ENCODE measurements at regions not wholly inside any gene's neighbourhood (a gene's known extent, or its start where the extent isn't known, plus 50 kb on each side); places are given as distances from the start of the nearest gene placed in this dataset.

DNA sequence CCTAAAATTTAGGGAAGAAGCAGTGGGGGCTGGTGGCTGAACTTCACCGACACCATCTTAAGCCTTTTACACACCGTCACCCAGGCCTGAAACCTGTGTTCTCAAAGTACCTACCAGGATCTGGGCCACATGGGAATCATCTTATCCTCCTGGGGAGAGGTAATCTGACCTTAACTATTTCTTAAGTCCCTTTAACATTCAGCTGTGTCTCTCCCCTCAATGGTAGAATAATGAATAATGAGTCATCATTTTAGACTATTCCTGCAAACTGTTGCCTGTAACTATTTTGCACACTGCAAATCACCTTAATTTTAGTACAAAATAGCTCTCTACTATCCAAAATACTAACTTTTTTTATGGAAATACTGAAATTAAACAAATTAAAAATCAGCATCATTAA, 149.4 kb upstream of the KLF7 start:
- Histone ChIP-seq H2AFZ (ENCODE audit: low read depth, low read length) (no peak overlapping the region), H3K36me3 (ENCODE audit: insufficient read depth, low read length) (no peaks in the 10 kb centered on the region), H3K27me3 (ENCODE audit: insufficient read depth, low read depth, low read length) (no peaks in the 10 kb centered on the region), H3K9me2 (ENCODE audit: insufficient read depth, low read length) (no peaks in the 10 kb centered on the region), H3K4me2 (ENCODE audit: low read length) (no peak overlapping the region), H3F3A (ENCODE audit: insufficient read depth, low read length, poor library complexity, severe bottlenecking) (no peaks in the 10 kb centered on the region), H3K4me3 (ENCODE audit: low read length) (no peak overlapping the region), H3K27ac (ENCODE audit: low read length) (no peak overlapping the region), H3K9me3 (ENCODE audit: low read length) (no peaks in the 10 kb centered on the region), H3K9ac (ENCODE audit: low read length) (no peak overlapping the region), H4K20me1 (ENCODE audit: insufficient read depth) (no peaks in the 10 kb centered on the region), H3K79me2 (replicated peaks; ENCODE audit: insufficient read depth, low read length) (no peaks in the 10 kb centered on the region)
- no peak for TF ChIP-seq RAD21 (conservative IDR thresholded peaks at IDR 0.05)
- TF ChIP-seq, protein P1, sequence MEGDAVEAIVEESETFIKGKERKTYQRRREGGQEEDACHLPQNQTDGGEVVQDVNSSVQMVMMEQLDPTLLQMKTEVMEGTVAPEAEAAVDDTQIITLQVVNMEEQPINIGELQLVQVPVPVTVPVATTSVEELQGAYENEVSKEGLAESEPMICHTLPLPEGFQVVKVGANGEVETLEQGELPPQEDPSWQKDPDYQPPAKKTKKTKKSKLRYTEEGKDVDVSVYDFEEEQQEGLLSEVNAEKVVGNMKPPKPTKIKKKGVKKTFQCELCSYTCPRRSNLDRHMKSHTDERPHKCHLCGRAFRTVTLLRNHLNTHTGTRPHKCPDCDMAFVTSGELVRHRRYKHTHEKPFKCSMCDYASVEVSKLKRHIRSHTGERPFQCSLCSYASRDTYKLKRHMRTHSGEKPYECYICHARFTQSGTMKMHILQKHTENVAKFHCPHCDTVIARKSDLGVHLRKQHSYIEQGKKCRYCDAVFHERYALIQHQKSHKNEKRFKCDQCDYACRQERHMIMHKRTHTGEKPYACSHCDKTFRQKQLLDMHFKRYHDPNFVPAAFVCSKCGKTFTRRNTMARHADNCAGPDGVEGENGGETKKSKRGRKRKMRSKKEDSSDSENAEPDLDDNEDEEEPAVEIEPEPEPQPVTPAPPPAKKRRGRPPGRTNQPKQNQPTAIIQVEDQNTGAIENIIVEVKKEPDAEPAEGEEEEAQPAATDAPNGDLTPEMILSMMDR (IDR thresholded peaks at IDR 0.05; ENCODE audit: poor library complexity, severe bottlenecking), result no peak
- TF ChIP-seq, protein P2, sequence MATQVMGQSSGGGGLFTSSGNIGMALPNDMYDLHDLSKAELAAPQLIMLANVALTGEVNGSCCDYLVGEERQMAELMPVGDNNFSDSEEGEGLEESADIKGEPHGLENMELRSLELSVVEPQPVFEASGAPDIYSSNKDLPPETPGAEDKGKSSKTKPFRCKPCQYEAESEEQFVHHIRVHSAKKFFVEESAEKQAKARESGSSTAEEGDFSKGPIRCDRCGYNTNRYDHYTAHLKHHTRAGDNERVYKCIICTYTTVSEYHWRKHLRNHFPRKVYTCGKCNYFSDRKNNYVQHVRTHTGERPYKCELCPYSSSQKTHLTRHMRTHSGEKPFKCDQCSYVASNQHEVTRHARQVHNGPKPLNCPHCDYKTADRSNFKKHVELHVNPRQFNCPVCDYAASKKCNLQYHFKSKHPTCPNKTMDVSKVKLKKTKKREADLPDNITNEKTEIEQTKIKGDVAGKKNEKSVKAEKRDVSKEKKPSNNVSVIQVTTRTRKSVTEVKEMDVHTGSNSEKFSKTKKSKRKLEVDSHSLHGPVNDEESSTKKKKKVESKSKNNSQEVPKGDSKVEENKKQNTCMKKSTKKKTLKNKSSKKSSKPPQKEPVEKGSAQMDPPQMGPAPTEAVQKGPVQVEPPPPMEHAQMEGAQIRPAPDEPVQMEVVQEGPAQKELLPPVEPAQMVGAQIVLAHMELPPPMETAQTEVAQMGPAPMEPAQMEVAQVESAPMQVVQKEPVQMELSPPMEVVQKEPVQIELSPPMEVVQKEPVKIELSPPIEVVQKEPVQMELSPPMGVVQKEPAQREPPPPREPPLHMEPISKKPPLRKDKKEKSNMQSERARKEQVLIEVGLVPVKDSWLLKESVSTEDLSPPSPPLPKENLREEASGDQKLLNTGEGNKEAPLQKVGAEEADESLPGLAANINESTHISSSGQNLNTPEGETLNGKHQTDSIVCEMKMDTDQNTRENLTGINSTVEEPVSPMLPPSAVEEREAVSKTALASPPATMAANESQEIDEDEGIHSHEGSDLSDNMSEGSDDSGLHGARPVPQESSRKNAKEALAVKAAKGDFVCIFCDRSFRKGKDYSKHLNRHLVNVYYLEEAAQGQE (IDR thresholded peaks at IDR 0.05; ENCODE audit: borderline replicate concordance), result no peak
- TF ChIP-seq EP300 (conservative IDR thresholded peaks at IDR 0.05; ENCODE audit: poor library complexity, severe bottlenecking), result no peak
- no peak for TF ChIP-seq POLR2AphosphoS5 (IDR thresholded peaks at IDR 0.05)
- TF ChIP-seq TAF1 (IDR thresholded peaks at IDR 0.05; ENCODE audit: low read depth), result no peak

DNA sequence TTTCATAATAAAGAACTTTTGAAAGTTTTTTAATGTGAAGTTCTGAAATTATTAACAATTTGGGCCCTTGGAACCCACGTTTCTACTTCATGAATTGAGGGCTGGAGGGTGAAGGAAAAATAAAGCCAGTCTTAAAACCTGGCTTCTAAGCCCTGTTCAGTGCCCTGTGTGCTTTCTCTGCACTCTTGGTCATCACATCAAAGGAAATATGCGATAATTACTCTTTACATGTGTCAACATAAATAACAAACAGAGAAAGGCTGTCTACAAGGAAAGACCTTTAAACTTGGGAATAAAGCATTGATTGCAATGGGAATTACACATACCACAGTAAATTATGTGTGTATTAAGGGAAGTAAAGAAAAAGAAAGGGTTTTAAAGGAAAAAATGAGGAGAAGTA, 150.7 kb upstream of the KLF7 start:
- H3F3A ChIP-seq (ENCODE audit: insufficient read depth, low read length, poor library complexity, severe bottlenecking), result no peaks in the 10 kb centered on the region
- no peaks in the 10 kb centered on the region for H3K79me2 ChIP-seq (replicated peaks; ENCODE audit: insufficient read depth, low read length)
- no peaks in the 10 kb centered on the region for H3K27me3 ChIP-seq (ENCODE audit: insufficient read depth, low read depth, low read length)
- H3K4me2 ChIP-seq (ENCODE audit: low read length), result no peak overlapping the region
- H3K9me3 ChIP-seq (ENCODE audit: low read length), result no peaks in the 10 kb centered on the region
- no peak overlapping the region for H3K4me3 ChIP-seq (ENCODE audit: low read length)
- no peaks in the 10 kb centered on the region for H3K9me2 ChIP-seq (ENCODE audit: insufficient read depth, low read length)
- H3K9ac ChIP-seq (ENCODE audit: low read length), result no peak overlapping the region
- H3K36me3 ChIP-seq (ENCODE audit: insufficient read depth, low read length), result no peaks in the 10 kb centered on the region
- no peak overlapping the region for H2AFZ ChIP-seq (ENCODE audit: low read depth, low read length)
- TF ChIP-seq SMC3 (conservative IDR thresholded peaks at IDR 0.05; ENCODE audit: poor library complexity) (no peak), TAF1 (IDR thresholded peaks at IDR 0.05; ENCODE audit: low read depth) (no peak), EZH2 (IDR thresholded peaks at IDR 0.05; ENCODE audit: borderline replicate concordance, insufficient read depth, low read length, poor library complexity, severe bottlenecking) (no peak), POLR2AphosphoS5 (IDR thresholded peaks at IDR 0.05) (no peak), EP300 (conservative IDR thresholded peaks at IDR 0.05; ENCODE audit: poor library complexity, severe bottlenecking) (no peak), MXI1 (conservative IDR thresholded peaks at IDR 0.05; ENCODE audit: poor library complexity, severe bottlenecking) (no peak), RAD21 (conservative IDR thresholded peaks at IDR 0.05) (no peak)
- TF ChIP-seq, protein P2 (IDR thresholded peaks at IDR 0.05; ENCODE audit: borderline replicate concordance), result no peak
- TF ChIP-seq, protein P1 (IDR thresholded peaks at IDR 0.05; ENCODE audit: poor library complexity, severe bottlenecking), result no peak
- H4K20me1 ChIP-seq (ENCODE audit: insufficient read depth), result no peaks in the 10 kb centered on the region
- H3K27ac ChIP-seq (ENCODE audit: low read length), result no peak overlapping the region
